Neural progenitor cell (in vitro differentiated cells): ENCODE measurements at regions not wholly inside any gene's neighbourhood (a gene's known extent, or its start where the extent isn't known, plus 50 kb on each side); places are given as distances from the start of the nearest gene placed in this dataset.

ENCODE experiments used
- DNase-seq: peaks from one replicate; pipeline ENCODE4 v3.0.0-alpha.2; 2016; ENCODE audit warnings: low spot score
- H2AFZ ChIP-seq: fragments of 200-600 bp; sonication (generic); replicated peaks from 2 replicates; pipeline ENCODE4 v1.6.1; 2016; ENCODE audit warnings: antibody characterized with exemption
- H3F3A ChIP-seq: fragments of 200-600 bp; sonication (generic); 2 replicates; pipeline ENCODE4 v1.6.1; 2016; ENCODE audit warnings: antibody characterized with exemption, low read depth
- H3K27ac ChIP-seq: fragments of 200-600 bp; sonication (generic); 2 replicates; pipeline ENCODE4 v1.5.1; 2016; ENCODE audit warnings: mild to moderate bottlenecking
- H3K27me3 ChIP-seq: fragments of 200-600 bp; sonication (generic); 2 replicates; pipeline ENCODE4 v1.6.1; 2016; ENCODE audit warnings: mild to moderate bottlenecking, moderate library complexity
- H3K36me3 ChIP-seq: fragments of 200-600 bp; sonication (generic); 2 replicates; pipeline ENCODE4 v1.5.1; 2016
- H3K4me1 ChIP-seq: fragments of 200-600 bp; sonication (generic); 2 replicates; pipeline ENCODE4 v1.6.1; 2016; ENCODE audit warnings: mixed run types
- H3K4me2 ChIP-seq: fragments of 200-600 bp; sonication (generic); 2 replicates; pipeline ENCODE4 v1.6.1; 2016
- H3K4me3 ChIP-seq: fragments of 200-600 bp; sonication (generic); 2 replicates; pipeline ENCODE4 v1.5.1; 2016
- H3K79me2 ChIP-seq: fragments of 200-600 bp; sonication (generic); 2 replicates; pipeline ENCODE4 v1.6.1; 2016; ENCODE audit warnings: low read depth
- H3K9ac ChIP-seq: fragments of 200-600 bp; sonication (generic); 2 replicates; pipeline ENCODE4 v1.6.1; 2016
- H3K9me3 ChIP-seq: fragments of 200-600 bp; sonication (generic); 2 replicates; pipeline ENCODE4 v1.5.1; 2016; ENCODE audit warnings: low read depth
- H4K20me1 ChIP-seq: fragments of 200-600 bp; sonication (generic); 2 replicates; pipeline ENCODE4 v1.6.1; 2016; ENCODE audit warnings: low read depth
- H3K27ac Mint-ChIP-seq: 3 replicates; pipeline ENCODE4 v1.8.0; 2021; ENCODE audit warnings: mixed read lengths
- H3K27me3 Mint-ChIP-seq: 2 replicates; pipeline ENCODE4 v1.8.0; 2022; ENCODE audit warnings: low read depth, mild to moderate bottlenecking, inconsistent platforms, moderate library complexity, mixed read lengths; ENCODE audit not compliant: insufficient read depth
- H3K36me3 Mint-ChIP-seq: 3 replicates; pipeline ENCODE4 v1.8.0; 2021; ENCODE audit warnings: mixed read lengths
- H3K4me1 Mint-ChIP-seq: 3 replicates; pipeline ENCODE4 v1.8.0; 2021; ENCODE audit warnings: mixed read lengths
- H3K4me3 Mint-ChIP-seq: 3 replicates; pipeline ENCODE4 v1.8.0; 2021; ENCODE audit warnings: mild to moderate bottlenecking, moderate library complexity, mixed read lengths
- H3K9me3 Mint-ChIP-seq: 3 replicates; pipeline ENCODE4 v1.8.0; 2020; ENCODE audit warnings: mixed read lengths
- CTCF ChIP-seq: fragments of 200-600 bp; sonication (generic); IDR thresholded peaks from 2 replicates; pipeline ENCODE4 v1.5.1; 2017; ENCODE audit warnings: antibody characterized with exemption, mild to moderate bottlenecking
- EZH2 ChIP-seq: fragments of 200-600 bp; sonication (generic); IDR thresholded peaks from 2 replicates; pipeline ENCODE4 v1.6.1; 2017; ENCODE audit warnings: antibody characterized with exemption, mild to moderate bottlenecking, moderate library complexity
- EZH2phosphoT487 ChIP-seq: fragments of 200-600 bp; sonication (generic); IDR thresholded peaks from 2 replicates; pipeline ENCODE4 v1.6.1; 2017; ENCODE audit warnings: antibody characterized with exemption

- Histone ChIP-seq H4K20me1 (peaks cover 3% of the 10 kb centered on the region), H3K4me3 (no peak overlapping the region), H3K36me3 (no peaks in the 10 kb centered on the region), H3K9me3 (no peaks in the 10 kb centered on the region), H3K27me3 (no peaks in the 10 kb centered on the region), H3K79me2 (no peaks in the 10 kb centered on the region), H3F3A (no peaks in the 10 kb centered on the region), H3K4me1 (no peaks in the 10 kb centered on the region), H2AFZ (no peak overlapping the region), H3K27ac (no peak overlapping the region), H3K9ac (no peak overlapping the region), H3K4me2 (no peak overlapping the region)
- Mint-ChIP-seq H3K27me3 (no peaks in the 10 kb centered on the region), H3K4me1 (peaks cover 4% of the 10 kb centered on the region), H3K4me3 (no peak overlapping the region), H3K27ac (no peak overlapping the region), H3K36me3 (no peaks in the 10 kb centered on the region), H3K9me3 (no peaks in the 10 kb centered on the region)
- TF ChIP-seq CTCF (peak; percentile 70), EZH2phosphoT487 (no peak), EZH2 (no peak)
- peak; percentile 40 for DNase-seq
These were observed 255.0 kb upstream of the ROPN1 start for GRCh38 chr3:124246949-124247348.

- Mint-ChIP-seq H3K9me3 (no peaks in the 10 kb centered on the region), H3K4me3 (no peak overlapping the region), H3K4me1 (peaks cover 4% of the 10 kb centered on the region), H3K27ac (no peak overlapping the region), H3K27me3 (peaks cover 2% of the 10 kb centered on the region), H3K36me3 (no peaks in the 10 kb centered on the region)
- H3K27ac ChIP-seq, result no peak overlapping the region
- no peak overlapping the region for H3K9ac ChIP-seq
- H3K36me3 ChIP-seq, result no peaks in the 10 kb centered on the region
- DNase-seq, result no peak
- H2AFZ ChIP-seq, result no peak overlapping the region
- no peak for TF ChIP-seq EZH2
- no peak for TF ChIP-seq CTCF
- no peak for TF ChIP-seq EZH2phosphoT487
- H3K79me2 ChIP-seq, result no peaks in the 10 kb centered on the region
- no peaks in the 10 kb centered on the region for H3K9me3 ChIP-seq
- H3K4me1 ChIP-seq, result peaks cover 6% of the 10 kb centered on the region
- no peaks in the 10 kb centered on the region for H3F3A ChIP-seq
- H3K4me2 ChIP-seq, result no peak overlapping the region
- H3K4me3 ChIP-seq, result no peak overlapping the region
- no peaks in the 10 kb centered on the region for H3K27me3 ChIP-seq
- H4K20me1 ChIP-seq, result peaks cover 3% of the 10 kb centered on the region
These were observed 256.6 kb upstream of the ROPN1 start for GRCh38 chr3:124248471-124249028.

- Mint-ChIP-seq H3K9me3 (no peaks in the 10 kb centered on the region), H3K4me1 (peaks cover 4% of the 10 kb centered on the region), H3K27ac (no peak overlapping the region), H3K27me3 (peaks cover 2% of the 10 kb centered on the region), H3K4me3 (no peak overlapping the region), H3K36me3 (no peaks in the 10 kb centered on the region)
- H3K4me2 ChIP-seq, result no peak overlapping the region
- peaks cover 3% of the 10 kb centered on the region for H4K20me1 ChIP-seq
- H3K4me1 ChIP-seq, result peaks cover 6% of the 10 kb centered on the region
- no peak for TF ChIP-seq EZH2
- TF ChIP-seq EZH2phosphoT487, result no peak
- no peak for TF ChIP-seq CTCF
- H3K9ac ChIP-seq, result no peak overlapping the region
- no peaks in the 10 kb centered on the region for H3F3A ChIP-seq
- H3K27me3 ChIP-seq, result no peaks in the 10 kb centered on the region
- no peaks in the 10 kb centered on the region for H3K9me3 ChIP-seq
- no peak for DNase-seq
- no peak overlapping the region for H2AFZ ChIP-seq
- H3K79me2 ChIP-seq, result no peaks in the 10 kb centered on the region
- no peak overlapping the region for H3K4me3 ChIP-seq
- no peaks in the 10 kb centered on the region for H3K36me3 ChIP-seq
- no peak overlapping the region for H3K27ac ChIP-seq
These were observed 257.1 kb upstream of the ROPN1 start for GRCh38 chr3:124249038-124249437.
